ENCODE measurements at regions not wholly inside any gene's neighbourhood (a gene's known extent, or its start where the extent isn't known, plus 50 kb on each side); places are given as distances from the start of the nearest gene placed in this dataset.

DNA sequence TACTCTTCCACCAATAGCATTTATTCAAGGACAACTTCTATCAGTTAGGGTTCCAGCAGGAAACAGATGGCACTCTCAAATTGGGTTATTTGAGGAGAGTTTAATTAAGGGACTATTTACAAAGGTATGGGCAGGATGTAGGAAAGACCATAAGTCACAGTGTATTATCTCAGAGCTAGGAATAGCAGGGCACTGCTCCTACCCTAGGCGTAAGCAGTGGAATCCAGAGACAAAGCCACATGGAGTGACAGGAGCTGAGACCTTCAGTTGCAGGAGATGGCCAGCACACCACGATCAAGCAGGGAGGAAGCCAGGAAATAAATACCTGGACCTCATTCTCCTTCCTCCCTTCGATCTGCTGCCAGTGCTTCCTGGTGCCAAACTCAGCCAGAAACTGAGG lies 274.9 kb upstream of the SLC30A5 start:
- Histone ChIP-seq H3K9me3 (ENCODE audit: control extremely low read depth in 1 of 5, control insufficient read depth in 4 of 5, insufficient read depth in 2 of 5, low read depth in 1 of 5, low read length in 4 of 5) (peaks cover 0 to 6% (median 0%) of the 10 kb centered on the region in 5 experiments), H3K36me3 (ENCODE audit: control insufficient read depth in 4 of 4, insufficient read depth in 4 of 4, low read length in 3 of 4) (no peaks in the 10 kb centered on the region), H3K27ac (ENCODE audit: insufficient read depth in 1 of 2, low read depth in 1 of 2, low read length in 2 of 2, poor library complexity in 1 of 2, severe bottlenecking in 2 of 2) (no peak overlapping the region), H3K4me1 (ENCODE audit: control extremely low read depth in 1 of 4, control insufficient read depth in 4 of 4, insufficient read depth in 4 of 4, low read length in 3 of 4) (no peaks in the 10 kb centered on the region), H3K4me3 (ENCODE audit: control insufficient read depth in 1 of 7, extremely low read depth in 1 of 7, insufficient read depth in 4 of 7, low read depth in 2 of 7, low read length in 6 of 7) (no peak overlapping the region), H3K27me3 (replicated peaks in 2 of 5; ENCODE audit: control insufficient read depth in 4 of 5, insufficient read depth in 5 of 5, low read length in 4 of 5) (peaks cover 0 to 2% (median 0%) of the 10 kb centered on the region in 5 experiments)
- CTCF ChIA-PET: no interaction called here
- POLR2A ChIA-PET: no interaction called here
- no peak for DNase-seq
- WGBS (ENCODE audit: insufficient coverage): 69% methylated on average over 3 of the region's 3 CpGs

DNA sequence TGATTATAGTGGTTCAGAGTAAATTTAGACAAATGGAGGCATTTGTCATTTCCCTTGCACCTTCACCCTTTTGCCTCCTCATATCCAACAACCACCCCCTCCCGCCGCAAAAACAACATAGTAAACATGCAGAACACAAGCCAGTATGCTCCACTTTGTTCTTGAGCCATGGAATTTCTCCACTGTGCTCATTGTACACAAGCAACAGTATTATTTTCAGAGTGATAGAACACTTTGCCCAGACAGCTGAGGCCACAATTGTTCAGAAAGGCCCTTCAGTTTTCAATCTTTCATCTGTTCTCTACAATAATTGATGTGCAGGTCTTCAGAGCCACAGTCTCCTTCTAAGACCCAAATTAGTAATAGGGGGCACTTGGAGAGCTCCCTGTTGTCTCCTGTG lies 272.8 kb upstream of the SLC30A5 start:
- 95% methylated on average over 2 of the region's 2 CpGs for WGBS (ENCODE audit: insufficient coverage)
- no peaks in the 10 kb centered on the region for H3K36me3 ChIP-seq (ENCODE audit: control insufficient read depth in 4 of 4, insufficient read depth in 4 of 4, low read length in 3 of 4)
- no peaks in the 10 kb centered on the region for H3K9me3 ChIP-seq (ENCODE audit: control extremely low read depth in 1 of 5, control insufficient read depth in 4 of 5, insufficient read depth in 2 of 5, low read depth in 1 of 5, low read length in 4 of 5)
- CTCF ChIA-PET: no interaction called here
- no peak for DNase-seq
- no peak overlapping the region for H3K4me3 ChIP-seq (ENCODE audit: control insufficient read depth in 1 of 7, extremely low read depth in 1 of 7, insufficient read depth in 4 of 7, low read depth in 2 of 7, low read length in 6 of 7)
- POLR2A ChIA-PET: no interaction called here
- no peaks in the 10 kb centered on the region for H3K4me1 ChIP-seq (ENCODE audit: control extremely low read depth in 1 of 4, control insufficient read depth in 4 of 4, insufficient read depth in 4 of 4, low read length in 3 of 4)
- no peak overlapping the region for H3K27ac ChIP-seq (ENCODE audit: insufficient read depth in 1 of 2, low read depth in 1 of 2, low read length in 2 of 2, poor library complexity in 1 of 2, severe bottlenecking in 2 of 2)
- peaks cover 0 to 2% (median 0%) of the 10 kb centered on the region in 5 experiments for H3K27me3 ChIP-seq (replicated peaks in 2 of 5; ENCODE audit: control insufficient read depth in 4 of 5, insufficient read depth in 5 of 5, low read length in 4 of 5)

DNA sequence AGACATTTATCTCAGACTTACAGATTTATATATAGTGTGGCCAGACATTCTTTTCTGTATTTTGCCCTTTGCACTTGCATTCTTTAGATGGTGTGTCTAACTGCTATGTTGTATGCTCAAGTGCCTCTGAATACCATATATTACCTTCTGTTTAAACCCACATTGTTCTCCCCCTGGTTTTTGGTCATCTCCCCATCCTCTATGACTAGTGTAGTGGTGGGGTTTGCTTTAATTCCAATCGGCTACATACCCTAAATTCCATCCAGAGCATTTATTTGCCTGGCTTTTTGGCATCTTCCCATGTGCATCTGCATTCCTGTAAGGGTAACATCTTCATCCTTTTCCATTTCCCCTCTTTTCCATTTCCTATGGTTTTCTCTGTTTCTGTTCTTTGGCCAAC lies 271.0 kb upstream of the SLC30A5 start:
- H3K36me3 ChIP-seq (ENCODE audit: control insufficient read depth in 4 of 4, insufficient read depth in 4 of 4, low read length in 3 of 4): no peaks in the 10 kb centered on the region
- CTCF ChIA-PET: no interaction called here
- no peak overlapping the region for H3K27ac ChIP-seq (ENCODE audit: insufficient read depth in 1 of 2, low read depth in 1 of 2, low read length in 2 of 2, poor library complexity in 1 of 2, severe bottlenecking in 2 of 2)
- no peak overlapping the region for H3K4me3 ChIP-seq (ENCODE audit: control insufficient read depth in 1 of 7, extremely low read depth in 1 of 7, insufficient read depth in 4 of 7, low read depth in 2 of 7, low read length in 6 of 7)
- H3K27me3 ChIP-seq (replicated peaks in 2 of 5; ENCODE audit: control insufficient read depth in 4 of 5, insufficient read depth in 5 of 5, low read length in 4 of 5): peaks cover 0 to 2% (median 0%) of the 10 kb centered on the region in 5 experiments
- H3K4me1 ChIP-seq (ENCODE audit: control extremely low read depth in 1 of 4, control insufficient read depth in 4 of 4, insufficient read depth in 4 of 4, low read length in 3 of 4): no peaks in the 10 kb centered on the region
- POLR2A ChIA-PET: no interaction called here
- no peaks in the 10 kb centered on the region for H3K9me3 ChIP-seq (ENCODE audit: control extremely low read depth in 1 of 5, control insufficient read depth in 4 of 5, insufficient read depth in 2 of 5, low read depth in 1 of 5, low read length in 4 of 5)
- 83% methylated on average over 1 of the region's 1 CpG for WGBS (ENCODE audit: insufficient coverage)
- no peak for DNase-seq

DNA sequence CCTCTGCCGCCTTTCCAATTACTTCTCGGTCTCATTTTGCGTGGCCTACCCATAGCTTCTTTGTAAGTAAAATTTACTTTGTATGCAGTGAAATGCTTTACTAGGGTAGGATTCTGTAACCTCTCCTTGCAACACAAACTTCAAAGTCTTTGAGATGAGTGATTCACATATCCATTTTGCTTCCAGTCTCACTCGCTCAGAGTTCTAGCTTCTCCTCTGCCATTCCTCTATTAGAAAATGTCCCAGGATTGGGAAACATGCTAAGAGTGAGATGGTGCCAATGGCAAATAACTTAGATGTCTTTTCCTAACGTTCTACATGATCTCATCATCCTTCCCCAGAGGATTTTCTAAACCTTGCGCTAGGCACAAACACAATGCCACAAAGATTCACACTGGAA lies 270.5 kb upstream of the SLC30A5 start:
- peaks cover 0 to 1% (median 0%) of the 10 kb centered on the region in 5 experiments for H3K9me3 ChIP-seq (ENCODE audit: control extremely low read depth in 1 of 5, control insufficient read depth in 4 of 5, insufficient read depth in 2 of 5, low read depth in 1 of 5, low read length in 4 of 5)
- no peaks in the 10 kb centered on the region for H3K4me1 ChIP-seq (ENCODE audit: control extremely low read depth in 1 of 4, control insufficient read depth in 4 of 4, insufficient read depth in 4 of 4, low read length in 3 of 4)
- no peak overlapping the region for H3K4me3 ChIP-seq (ENCODE audit: control insufficient read depth in 1 of 7, extremely low read depth in 1 of 7, insufficient read depth in 4 of 7, low read depth in 2 of 7, low read length in 6 of 7)
- 91% methylated on average over 2 of the region's 6 CpGs for WGBS (ENCODE audit: insufficient coverage)
- no peaks in the 10 kb centered on the region for H3K36me3 ChIP-seq (ENCODE audit: control insufficient read depth in 4 of 4, insufficient read depth in 4 of 4, low read length in 3 of 4)
- ChIA-PET CTCF (no interaction called here), POLR2A (no interaction called here)
- H3K27ac ChIP-seq (ENCODE audit: insufficient read depth in 1 of 2, low read depth in 1 of 2, low read length in 2 of 2, poor library complexity in 1 of 2, severe bottlenecking in 2 of 2): no peak overlapping the region
- H3K27me3 ChIP-seq (replicated peaks in 2 of 5; ENCODE audit: control insufficient read depth in 4 of 5, insufficient read depth in 5 of 5, low read length in 4 of 5): peaks cover 0 to 2% (median 0%) of the 10 kb centered on the region in 5 experiments
- no peak for DNase-seq

DNA sequence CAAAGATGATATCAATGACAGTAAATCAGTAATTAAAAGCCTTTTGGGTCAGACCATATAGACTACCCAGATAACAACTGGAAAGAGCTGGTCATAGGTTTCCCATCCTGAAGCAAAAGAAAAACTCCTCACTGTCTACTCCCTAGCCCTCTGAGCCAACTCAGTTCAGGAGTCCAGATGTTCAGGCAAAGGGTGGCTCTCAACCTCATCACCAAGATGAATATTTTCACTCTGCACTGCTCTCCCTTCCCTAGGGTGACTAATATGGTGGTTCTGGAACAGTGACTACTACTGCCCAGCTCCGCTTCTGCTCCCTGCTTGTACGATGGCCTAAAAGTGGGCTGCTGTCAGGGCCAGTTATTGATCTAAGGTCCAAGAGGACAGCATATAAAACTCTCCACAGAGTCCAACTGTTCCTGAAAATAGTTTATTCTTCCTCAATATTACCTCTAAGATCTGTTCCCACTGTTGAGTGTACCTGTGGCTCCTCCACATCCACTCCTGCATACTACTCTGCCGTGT lies 263.4 kb upstream of the SLC30A5 start:
- Histone ChIP-seq H3K36me3 (ENCODE audit: control insufficient read depth in 4 of 4, insufficient read depth in 4 of 4, low read length in 3 of 4) (no peaks in the 10 kb centered on the region), H3K27me3 (replicated peaks in 2 of 5; ENCODE audit: control insufficient read depth in 4 of 5, insufficient read depth in 5 of 5, low read length in 4 of 5) (peaks cover 0 to 8% (median 0%) of the 10 kb centered on the region in 5 experiments), H3K4me3 (ENCODE audit: control insufficient read depth in 1 of 7, extremely low read depth in 1 of 7, insufficient read depth in 4 of 7, low read depth in 2 of 7, low read length in 6 of 7) (no peak overlapping the region), H3K9me3 (ENCODE audit: control extremely low read depth in 1 of 5, control insufficient read depth in 4 of 5, insufficient read depth in 2 of 5, low read depth in 1 of 5, low read length in 4 of 5) (peaks cover 0 to 5% (median 0%) of the 10 kb centered on the region in 5 experiments), H3K27ac (ENCODE audit: insufficient read depth in 1 of 2, low read depth in 1 of 2, low read length in 2 of 2, poor library complexity in 1 of 2, severe bottlenecking in 2 of 2) (no peak overlapping the region), H3K4me1 (ENCODE audit: control extremely low read depth in 1 of 4, control insufficient read depth in 4 of 4, insufficient read depth in 4 of 4, low read length in 3 of 4) (no peaks in the 10 kb centered on the region)
- ChIA-PET CTCF (no interaction called here), POLR2A (no interaction called here)
- WGBS (ENCODE audit: insufficient coverage): 100% methylated on average over 3 of the region's 3 CpGs
- DNase-seq: no peak

DNA sequence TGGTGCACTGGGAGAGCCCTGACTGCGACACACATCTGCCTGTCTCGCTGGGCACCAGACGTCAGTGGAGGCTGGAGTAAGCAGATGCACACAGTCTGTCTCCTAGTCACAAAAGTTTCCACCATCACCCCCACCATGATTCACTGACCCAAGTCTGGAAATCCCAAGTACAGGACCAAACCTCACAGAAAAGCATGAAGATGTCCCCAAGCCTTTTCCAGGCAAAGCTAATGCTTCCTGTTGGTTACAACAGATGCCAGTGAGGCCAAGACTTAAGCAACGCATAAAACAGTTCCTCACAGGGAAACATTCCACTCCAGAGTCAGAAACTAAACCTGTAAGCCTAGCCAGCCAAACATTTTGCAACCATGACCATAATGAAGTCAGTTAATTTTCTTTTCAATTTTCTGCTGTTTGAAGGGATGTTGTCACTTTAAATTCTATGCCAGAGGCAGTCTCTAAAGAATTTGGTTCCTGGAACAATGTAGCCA lies 259.3 kb upstream of the SLC30A5 start:
- WGBS (ENCODE audit: insufficient coverage): 90% methylated on average over 4 of the region's 4 CpGs
- peaks cover 0 to 6% (median 0%) of the 10 kb centered on the region in 5 experiments for H3K27me3 ChIP-seq (replicated peaks in 2 of 5; ENCODE audit: control insufficient read depth in 4 of 5, insufficient read depth in 5 of 5, low read length in 4 of 5)
- H3K4me1 ChIP-seq (ENCODE audit: control extremely low read depth in 1 of 4, control insufficient read depth in 4 of 4, insufficient read depth in 4 of 4, low read length in 3 of 4): no peaks in the 10 kb centered on the region
- DNase-seq: no peak
- no peaks in the 10 kb centered on the region for H3K36me3 ChIP-seq (ENCODE audit: control insufficient read depth in 4 of 4, insufficient read depth in 4 of 4, low read length in 3 of 4)
- POLR2A ChIA-PET: no interaction called here
- CTCF ChIA-PET: no interaction called here
- H3K9me3 ChIP-seq (ENCODE audit: control extremely low read depth in 1 of 5, control insufficient read depth in 4 of 5, insufficient read depth in 2 of 5, low read depth in 1 of 5, low read length in 4 of 5): no peaks in the 10 kb centered on the region
- no peak overlapping the region for H3K4me3 ChIP-seq (ENCODE audit: control insufficient read depth in 1 of 7, extremely low read depth in 1 of 7, insufficient read depth in 4 of 7, low read depth in 2 of 7, low read length in 6 of 7)
- no peak overlapping the region for H3K27ac ChIP-seq (ENCODE audit: insufficient read depth in 1 of 2, low read depth in 1 of 2, low read length in 2 of 2, poor library complexity in 1 of 2, severe bottlenecking in 2 of 2)

DNA sequence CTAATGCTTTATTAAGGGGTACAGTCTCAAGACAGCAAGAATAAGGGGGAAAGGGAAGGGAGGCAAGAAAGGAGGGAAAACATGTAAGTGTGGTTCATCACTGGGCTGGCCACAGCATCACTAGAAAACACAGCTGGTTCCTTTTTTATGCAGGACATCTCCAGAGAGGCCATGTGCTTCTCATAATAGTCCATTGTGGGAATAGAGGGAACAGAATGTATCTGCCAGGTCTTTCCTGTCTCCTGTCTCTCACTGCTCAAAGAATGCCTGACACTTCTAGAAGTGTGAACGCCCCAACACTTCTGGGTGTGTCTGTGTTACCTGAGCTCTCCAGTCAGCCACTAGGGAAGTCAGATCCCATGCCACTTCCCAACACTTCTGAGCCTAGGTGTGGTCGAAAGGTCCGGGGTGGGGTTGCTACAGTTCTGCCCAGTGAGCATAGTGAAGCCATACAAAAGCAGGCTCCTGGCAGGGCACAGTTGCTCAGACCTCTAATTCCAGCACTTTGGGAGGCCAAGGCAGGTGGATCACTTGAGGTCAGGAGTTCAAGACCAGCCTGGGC lies 255.6 kb upstream of the SLC30A5 start:
- H3K4me1 ChIP-seq (ENCODE audit: control extremely low read depth in 1 of 4, control insufficient read depth in 4 of 4, insufficient read depth in 4 of 4, low read length in 3 of 4): no peaks in the 10 kb centered on the region
- ChIA-PET CTCF (no interaction called here), POLR2A (no interaction called here)
- H3K27ac ChIP-seq (ENCODE audit: insufficient read depth in 1 of 2, low read depth in 1 of 2, low read length in 2 of 2, poor library complexity in 1 of 2, severe bottlenecking in 2 of 2): no peak overlapping the region
- H3K36me3 ChIP-seq (ENCODE audit: control insufficient read depth in 4 of 4, insufficient read depth in 4 of 4, low read length in 3 of 4): no peaks in the 10 kb centered on the region
- H3K27me3 ChIP-seq (replicated peaks in 2 of 5; ENCODE audit: control insufficient read depth in 4 of 5, insufficient read depth in 5 of 5, low read length in 4 of 5): peaks cover 0 to 2% (median 0%) of the 10 kb centered on the region in 5 experiments
- no peak for DNase-seq
- WGBS (ENCODE audit: insufficient coverage): 96% methylated on average over 3 of the region's 3 CpGs
- H3K4me3 ChIP-seq (ENCODE audit: control insufficient read depth in 1 of 7, extremely low read depth in 1 of 7, insufficient read depth in 4 of 7, low read depth in 2 of 7, low read length in 6 of 7): no peak overlapping the region
- no peaks in the 10 kb centered on the region for H3K9me3 ChIP-seq (ENCODE audit: control extremely low read depth in 1 of 5, control insufficient read depth in 4 of 5, insufficient read depth in 2 of 5, low read depth in 1 of 5, low read length in 4 of 5)

Data from common myeloid progenitor, CD34-positive (primary cell).